ENCODE measurements at regions not wholly inside any gene's neighbourhood (a gene's known extent, or its start where the extent isn't known, plus 50 kb on each side); places are given as distances from the start of the nearest gene placed in this dataset.

GRCh38 chr21:35219719-35220118 is 170.6 kb upstream of the RUNX1 start:
- no peak for ATAC-seq
- TF ChIP-seq GLIS3 (CRISPR knock-in tag; IDR thresholded peaks at IDR 0.05): no peak
- TF ChIP-seq TCF4 (CRISPR knock-in tag; IDR thresholded peaks at IDR 0.05; ENCODE audit: borderline replicate concordance): no peak
- no peak for TF ChIP-seq PPARA (CRISPR knock-in tag; IDR thresholded peaks at IDR 0.05; ENCODE audit: borderline replicate concordance)

DNA sequence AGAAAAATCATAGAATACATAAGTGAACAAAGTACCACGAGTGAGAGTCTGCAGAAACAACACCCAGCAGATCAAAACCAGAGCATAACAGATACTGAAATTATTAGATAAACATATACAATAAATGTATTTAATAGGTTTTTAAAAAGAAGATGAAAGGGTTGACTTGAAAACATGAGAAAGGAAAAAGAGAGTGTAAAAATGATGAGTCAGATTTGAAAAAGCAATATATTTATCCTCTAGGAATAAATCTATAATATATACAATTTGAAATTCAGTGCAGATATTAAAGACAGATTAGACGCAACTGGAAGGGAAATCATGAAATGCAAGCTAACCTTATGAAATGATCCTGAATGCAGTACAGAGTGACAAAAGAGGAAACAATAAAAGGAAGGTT is 170.2 kb upstream of the RUNX1 start:
- TF ChIP-seq ZC3H10 (CRISPR knock-in tag; IDR thresholded peaks at IDR 0.05) (no peak), CSDC2 (CRISPR knock-in tag; IDR thresholded peaks at IDR 0.05) (no peak), ESRRG (CRISPR knock-in tag; IDR thresholded peaks at IDR 0.05) (no peak), TOX (CRISPR knock-in tag; IDR thresholded peaks at IDR 0.05; ENCODE audit: borderline replicate concordance) (no peak), SNAI2 (CRISPR knock-in tag; IDR thresholded peaks at IDR 0.05) (no peak), ARNTL (CRISPR knock-in tag; IDR thresholded peaks at IDR 0.05; ENCODE audit: borderline replicate concordance, low read depth) (no peak), ZFP30 (CRISPR knock-in tag; IDR thresholded peaks at IDR 0.05) (no peak), GLIS3 (CRISPR knock-in tag; IDR thresholded peaks at IDR 0.05) (no peak), ZNF565 (CRISPR knock-in tag; conservative IDR thresholded peaks at IDR 0.05; ENCODE audit: low read depth) (no peak)
- TF ChIP-seq, protein P1, sequence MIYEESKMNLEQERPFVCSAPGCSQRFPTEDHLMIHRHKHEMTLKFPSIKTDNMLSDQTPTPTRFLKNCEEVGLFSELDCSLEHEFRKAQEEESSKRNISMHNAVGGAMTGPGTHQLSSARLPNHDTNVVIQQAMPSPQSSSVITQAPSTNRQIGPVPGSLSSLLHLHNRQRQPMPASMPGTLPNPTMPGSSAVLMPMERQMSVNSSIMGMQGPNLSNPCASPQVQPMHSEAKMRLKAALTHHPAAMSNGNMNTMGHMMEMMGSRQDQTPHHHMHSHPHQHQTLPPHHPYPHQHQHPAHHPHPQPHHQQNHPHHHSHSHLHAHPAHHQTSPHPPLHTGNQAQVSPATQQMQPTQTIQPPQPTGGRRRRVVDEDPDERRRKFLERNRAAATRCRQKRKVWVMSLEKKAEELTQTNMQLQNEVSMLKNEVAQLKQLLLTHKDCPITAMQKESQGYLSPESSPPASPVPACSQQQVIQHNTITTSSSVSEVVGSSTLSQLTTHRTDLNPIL (CRISPR knock-in tag; IDR thresholded peaks at IDR 0.05; ENCODE audit: low read depth): no peak
- ATAC-seq: no peak

- TF ChIP-seq OSR1 (CRISPR knock-in tag; IDR thresholded peaks at IDR 0.05) (no peak), PATZ1 (CRISPR knock-in tag; IDR thresholded peaks at IDR 0.05; ENCODE audit: borderline replicate concordance) (no peak)
- TF ChIP-seq, protein P2, sequence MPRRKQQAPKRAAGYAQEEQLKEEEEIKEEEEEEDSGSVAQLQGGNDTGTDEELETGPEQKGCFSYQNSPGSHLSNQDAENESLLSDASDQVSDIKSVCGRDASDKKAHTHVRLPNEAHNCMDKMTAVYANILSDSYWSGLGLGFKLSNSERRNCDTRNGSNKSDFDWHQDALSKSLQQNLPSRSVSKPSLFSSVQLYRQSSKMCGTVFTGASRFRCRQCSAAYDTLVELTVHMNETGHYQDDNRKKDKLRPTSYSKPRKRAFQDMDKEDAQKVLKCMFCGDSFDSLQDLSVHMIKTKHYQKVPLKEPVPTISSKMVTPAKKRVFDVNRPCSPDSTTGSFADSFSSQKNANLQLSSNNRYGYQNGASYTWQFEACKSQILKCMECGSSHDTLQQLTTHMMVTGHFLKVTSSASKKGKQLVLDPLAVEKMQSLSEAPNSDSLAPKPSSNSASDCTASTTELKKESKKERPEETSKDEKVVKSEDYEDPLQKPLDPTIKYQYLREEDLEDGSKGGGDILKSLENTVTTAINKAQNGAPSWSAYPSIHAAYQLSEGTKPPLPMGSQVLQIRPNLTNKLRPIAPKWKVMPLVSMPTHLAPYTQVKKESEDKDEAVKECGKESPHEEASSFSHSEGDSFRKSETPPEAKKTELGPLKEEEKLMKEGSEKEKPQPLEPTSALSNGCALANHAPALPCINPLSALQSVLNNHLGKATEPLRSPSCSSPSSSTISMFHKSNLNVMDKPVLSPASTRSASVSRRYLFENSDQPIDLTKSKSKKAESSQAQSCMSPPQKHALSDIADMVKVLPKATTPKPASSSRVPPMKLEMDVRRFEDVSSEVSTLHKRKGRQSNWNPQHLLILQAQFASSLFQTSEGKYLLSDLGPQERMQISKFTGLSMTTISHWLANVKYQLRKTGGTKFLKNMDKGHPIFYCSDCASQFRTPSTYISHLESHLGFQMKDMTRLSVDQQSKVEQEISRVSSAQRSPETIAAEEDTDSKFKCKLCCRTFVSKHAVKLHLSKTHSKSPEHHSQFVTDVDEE (CRISPR knock-in tag; IDR thresholded peaks at IDR 0.05): no peak
- ATAC-seq: peak; percentile 82
Observed at GRCh38 chr21:35217504-35218060, 168.5 kb upstream of the RUNX1 start.

DNA sequence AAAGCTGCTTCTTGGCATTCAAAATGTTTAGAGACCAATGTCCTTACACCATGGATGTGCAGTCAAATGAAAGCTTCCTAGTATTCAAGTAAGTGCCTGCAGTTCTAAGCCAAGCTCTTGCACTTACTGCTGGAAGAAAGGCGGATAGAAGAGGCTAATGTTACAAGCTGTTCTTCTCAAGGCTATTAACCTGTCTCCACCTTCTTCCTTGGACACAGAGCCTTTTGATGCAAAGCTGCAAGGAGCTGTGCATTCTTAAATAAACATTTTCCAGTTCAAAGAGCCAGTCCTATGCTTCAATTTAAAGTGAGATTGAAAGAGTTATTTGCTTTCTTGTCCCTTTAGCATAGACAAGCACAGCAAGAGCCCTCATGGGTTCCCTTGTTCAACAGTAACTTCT is 167.9 kb upstream of the RUNX1 start:
- TF ChIP-seq PPARA (CRISPR knock-in tag; IDR thresholded peaks at IDR 0.05; ENCODE audit: borderline replicate concordance): no peak
- TF ChIP-seq, protein P2 (CRISPR knock-in tag; IDR thresholded peaks at IDR 0.05): no peak
- TF ChIP-seq, protein P1 (CRISPR knock-in tag; IDR thresholded peaks at IDR 0.05; ENCODE audit: low read depth): no peak
- TF ChIP-seq ZNF70 (CRISPR knock-in tag; IDR thresholded peaks at IDR 0.05): no peak
- no peak for TF ChIP-seq ZFP30 (CRISPR knock-in tag; IDR thresholded peaks at IDR 0.05)
- TF ChIP-seq TCF4 (CRISPR knock-in tag; IDR thresholded peaks at IDR 0.05; ENCODE audit: borderline replicate concordance): no peak
- no peak for ATAC-seq

All from SK-N-SH treated with all-trans-retinoic acid at 6 μM for 48 hours (cell line).